Astrocyte of the spinal cord (primary cell): ENCODE measurements at regions not wholly inside any gene's neighbourhood (a gene's known extent, or its start where the extent isn't known, plus 50 kb on each side); places are given as distances from the start of the nearest gene placed in this dataset.

ENCODE experiments used
- DNase-seq: peaks from one replicate; pipeline ENCODE4 v3.0.0; 2011; ENCODE audit warnings: low read depth, low spot score
- H3K4me3 ChIP-seq: 2 replicates; pipeline ENCODE4 v1.5.1; 2011; ENCODE audit warnings: low read depth, mild to moderate bottlenecking, low read length, moderate library complexity
- CTCF ChIP-seq: IDR thresholded peaks from 2 replicates; pipeline ENCODE4 v1.5.1; 2012; ENCODE audit warnings: low read depth, mild to moderate bottlenecking, low read length, inconsistent platforms
- in situ Hi-C: cut with HindIII; loops from 2 replicates; pipeline ENCODE4 v1.10.0; 2017; ENCODE audit warnings: low sequenced_read_pairs

GRCh38 chr4:64166365-64166764, 242.9 kb downstream of the TECRL start:
- no peak overlapping the region for H3K4me3 ChIP-seq
- DNase-seq, result no peak
- no peak for TF ChIP-seq CTCF
- in situ Hi-C loops, result no loop called here

GRCh38 chr4:64158648-64159326, 250.5 kb downstream of the TECRL start:
- in situ Hi-C loops, result no loop called here
- peak overlapping the region; percentile 21 for H3K4me3 ChIP-seq
- peak; percentile 71 for DNase-seq
- peak; percentile 69 for TF ChIP-seq CTCF

- no peak for DNase-seq
- H3K4me3 ChIP-seq, result no peak overlapping the region
- no peak for TF ChIP-seq CTCF
- in situ Hi-C loops, result no loop called here
These were observed 251.9 kb downstream of the TECRL start for GRCh38 chr4:64157397-64157796.

- H3K4me3 ChIP-seq, result no peak overlapping the region
- DNase-seq, result no peak
- in situ Hi-C loops, result no loop called here
- no peak for TF ChIP-seq CTCF
These were observed 253.0 kb downstream of the TECRL start for GRCh38 chr4:64156253-64156652.

- TF ChIP-seq CTCF, result no peak
- DNase-seq, result no peak
- no peak overlapping the region for H3K4me3 ChIP-seq
- in situ Hi-C loops, result no loop called here
These were observed 263.2 kb downstream of the TECRL start for GRCh38 chr4:64146030-64146429.

- no peak overlapping the region for H3K4me3 ChIP-seq
- in situ Hi-C loops, result no loop called here
- no peak for DNase-seq
- TF ChIP-seq CTCF, result no peak
These were observed 264.3 kb downstream of the TECRL start for GRCh38 chr4:64144994-64145393.

GRCh38 chr4:64130907-64131306, 278.3 kb downstream of the TECRL start:
- TF ChIP-seq CTCF, result no peak
- in situ Hi-C loops, result no loop called here
- DNase-seq, result no peak
- no peak overlapping the region for H3K4me3 ChIP-seq
